IMR-90 (cell line): ENCODE measurements at regions not wholly inside any gene's neighbourhood (a gene's known extent, or its start where the extent isn't known, plus 50 kb on each side); places are given as distances from the start of the nearest gene placed in this dataset.
"Not testable (repeated sequence)": the region's sequence is repeated elsewhere in the genome, so short reads cannot be mapped to it uniquely, and the experiment has no call there.

ENCODE experiments used
- ATAC-seq: fragments of 200-7000 bp; cut with Tn5 transposase; 2 replicates; pipeline ENCODE4 v1.9.1; 2020; ENCODE audit warnings: low read depth, mild to moderate bottlenecking, moderate library complexity
- BruUV-seq: library from RNA; stranded (reverse); fragments of 400-500 nt; replicated peaks from 2 replicates; lab custom pipeline; 2021; lab: Mats Ljungman, UMichigan
- CTCF ChIA-PET: fragments of 300-600 bp; formaldehyde crosslinking; extraction: SDS; loops from one replicate; lab custom pipeline; 2021; ENCODE audit warnings: antibody characterized with exemption; lab: Yijun Ruan, JAX
- POLR2A ChIA-PET: fragments of 300-600 bp; sonication (Branson Sonifier 250); formaldehyde crosslinking; loops from one replicate; lab custom pipeline; 2022; ENCODE audit warnings: antibody characterized with exemption; ENCODE audit not compliant: unreplicated experiment; lab: Charles Lee
- DNase-seq: peaks from one replicate; pipeline ENCODE4 v3.0.0; 2013
- H2AFZ ChIP-seq: replicated peaks from 2 replicates; pipeline ENCODE3; 2013; ENCODE audit warnings: low read length, mild to moderate bottlenecking; ENCODE audit not compliant: poor library complexity
- H2AK5ac ChIP-seq: 2 replicates; pipeline ENCODE4 v1.6.1; 2013; ENCODE audit warnings: low read depth, low read length, inconsistent platforms
- H2AK9ac ChIP-seq: replicated peaks from 2 replicates; pipeline ENCODE3; 2013; ENCODE audit warnings: mild to moderate bottlenecking, low read depth, low read length, moderate library complexity; ENCODE audit not compliant: poor library complexity
- H2BK120ac ChIP-seq: 2 replicates; pipeline ENCODE4 v1.6.1; 2013; ENCODE audit warnings: low read depth, low read length, inconsistent platforms
- H2BK15ac ChIP-seq: 3 replicates; pipeline ENCODE4 v1.6.1; 2013; ENCODE audit warnings: low read depth, low read length, inconsistent platforms
- H2BK20ac ChIP-seq: 2 replicates; pipeline ENCODE4 v1.6.1; 2013; ENCODE audit warnings: low read depth, mild to moderate bottlenecking, inconsistent platforms, low read length, moderate library complexity
- H2BK5ac ChIP-seq: 2 replicates; pipeline ENCODE4 v1.6.1; 2013; ENCODE audit warnings: mild to moderate bottlenecking, low read depth, low read length, inconsistent platforms; ENCODE audit not compliant: poor library complexity, severe bottlenecking
- H3K14ac ChIP-seq: replicated peaks from 2 replicates; pipeline ENCODE4 v1.6.1; 2013; ENCODE audit warnings: low read depth, low read length, inconsistent platforms
- H3K18ac ChIP-seq: 2 replicates; pipeline ENCODE4 v1.6.1; 2013; ENCODE audit warnings: low read depth, low read length, control low read depth
- H3K23ac ChIP-seq: 2 replicates; pipeline ENCODE4 v1.6.1; 2013; ENCODE audit warnings: low read depth, low read length, inconsistent platforms
- H3K27ac ChIP-seq: 2 replicates; pipeline ENCODE4 v1.5.1; 2013; ENCODE audit warnings: mild to moderate bottlenecking, control low read depth, low read length; ENCODE audit not compliant: insufficient read depth
- H3K27me3 ChIP-seq: 2 replicates; pipeline ENCODE4 v1.6.1; 2013; ENCODE audit warnings: low read length; ENCODE audit not compliant: control insufficient read depth, insufficient read depth
- H3K36me3 ChIP-seq: 2 replicates; pipeline ENCODE4 v1.6.1; 2013; ENCODE audit warnings: low read length, mixed read lengths; ENCODE audit not compliant: control insufficient read depth, insufficient read depth
- H3K4ac ChIP-seq: 2 replicates; pipeline ENCODE4 v1.6.1; 2013; ENCODE audit warnings: low read depth, low read length, inconsistent platforms
- H3K4me1 ChIP-seq: 2 replicates; pipeline ENCODE4 v1.6.1; 2013; ENCODE audit warnings: low read length, mixed read lengths; ENCODE audit not compliant: control insufficient read depth, insufficient read depth
- H3K4me2 ChIP-seq: 2 replicates; pipeline ENCODE4 v1.6.1; 2013; ENCODE audit warnings: low read depth, mild to moderate bottlenecking, control low read depth, low read length, moderate library complexity
- H3K4me3 ChIP-seq: 2 replicates; pipeline ENCODE4 v1.5.1; 2013; ENCODE audit warnings: low read depth, mild to moderate bottlenecking, control low read depth, low read length, moderate library complexity; ENCODE audit not compliant: insufficient read depth
- H3K56ac ChIP-seq: 2 replicates; pipeline ENCODE4 v1.6.1; 2013; ENCODE audit warnings: low read length, inconsistent platforms; ENCODE audit not compliant: insufficient read depth; ENCODE audit errors: extremely low read depth
- H3K79me1 ChIP-seq, 2 experiments: 2 replicates each; pipeline ENCODE4 v1.6.1; 2013; ENCODE audit warnings: low read length in 2 of 2, inconsistent platforms in 1 of 2, low read depth in 1 of 2
- H3K9ac ChIP-seq: 2 replicates; pipeline ENCODE4 v1.6.1; 2013; ENCODE audit warnings: low read depth, low read length, control low read depth
- H3K9me1 ChIP-seq: 2 replicates; pipeline ENCODE4 v1.6.1; 2013; ENCODE audit warnings: low read length, inconsistent platforms; ENCODE audit not compliant: insufficient read depth
- H3K9me3 ChIP-seq: 2 replicates; pipeline ENCODE4 v1.6.1; 2013; ENCODE audit warnings: low read length; ENCODE audit not compliant: control insufficient read depth, insufficient read depth
- H4K20me1 ChIP-seq: 2 replicates; pipeline ENCODE4 v1.6.1; 2013; ENCODE audit warnings: low read length, inconsistent platforms; ENCODE audit not compliant: insufficient read depth
- H4K5ac ChIP-seq: 2 replicates; pipeline ENCODE4 v1.6.1; 2013; ENCODE audit warnings: mild to moderate bottlenecking, low read depth, low read length, control low read depth
- H4K8ac ChIP-seq, 2 experiments: 2 replicates each; pipeline ENCODE4 v1.6.1; 2013; ENCODE audit warnings: low read depth in 2 of 2, low read length in 2 of 2, control low read depth in 1 of 2, inconsistent platforms in 1 of 2
- H4K91ac ChIP-seq: 2 replicates; pipeline ENCODE4 v1.6.1; 2013; ENCODE audit warnings: low read depth, low read length, inconsistent platforms; ENCODE audit not compliant: insufficient read depth
- WGBS, 2 experiments: methylation state at CpG; one replicate each; pipeline versions ENCODE4 v1.1.5 to v1.1.7; 2013; ENCODE audit warnings: missing lambda C conversion rate in 2 of 2; ENCODE audit not compliant: insufficient read length in 1 of 2; ENCODE audit errors: extremely low coverage in 2 of 2; 5-methylcytosine and 5-hydroxymethylcytosine counted together
- dilution Hi-C: fragments of 300-500 bp; cut with HindIII; formaldehyde crosslinking; loops from one replicate; pipeline ENCODE4 v1.14.3; 2018; ENCODE audit warnings: low sequenced_read_pairs; ENCODE audit not compliant: unreplicated experiment
- in situ Hi-C: fragments of 300-500 bp; cut with MboI; formaldehyde crosslinking; loops from 3 replicates; pipeline ENCODE4 v1.14.3; 2019; ENCODE audit warnings: low sequenced_read_pairs, inconsistent platforms, mixed read lengths
- intact Hi-C: fragments of 100-400 bp; cut with micrococcal nuclease; formaldehyde crosslinking; loops from 2 replicates; pipeline ENCODE4 v1.10.0; 2022

DNA sequence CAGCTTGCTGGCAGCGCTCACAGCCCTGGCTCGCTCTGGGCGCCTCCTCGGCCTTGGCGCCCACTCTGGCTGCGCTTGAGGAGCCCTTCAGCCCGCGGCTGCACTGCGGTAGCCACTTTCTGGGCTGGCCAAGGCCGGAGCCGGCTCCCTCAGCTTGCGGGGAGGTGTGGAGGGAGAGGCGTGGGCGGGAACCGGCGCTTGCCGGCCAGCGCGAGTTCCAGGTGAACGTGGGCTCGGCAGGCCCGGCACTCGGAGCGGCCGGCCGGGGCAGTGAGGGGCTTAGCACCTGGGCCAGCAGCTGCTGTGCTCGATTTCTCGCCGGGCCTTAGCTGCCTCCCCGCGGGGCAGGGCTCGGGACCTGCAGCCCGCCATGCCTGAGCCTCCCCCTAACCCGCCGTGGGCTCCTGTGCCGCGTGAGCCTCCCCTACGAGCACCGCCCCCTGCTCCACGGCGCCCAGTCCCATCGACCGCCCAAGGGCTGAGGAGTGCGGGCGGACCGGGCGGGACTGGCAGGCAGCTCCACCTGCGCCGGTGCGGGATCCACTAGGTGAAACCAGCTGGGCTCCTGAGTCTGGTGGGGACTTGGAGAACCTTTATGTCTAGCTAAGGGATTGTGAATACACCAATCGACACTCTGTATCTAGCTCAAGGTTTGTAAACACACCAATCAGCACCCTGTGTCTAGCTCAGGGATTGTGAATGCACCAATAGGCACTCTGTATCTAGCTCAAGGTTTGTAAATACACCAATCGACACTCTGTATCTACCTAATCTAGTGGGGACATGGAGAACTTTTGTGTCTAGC is 1090.1 kb upstream of the TMPRSS15 start:
- H3K27me3 ChIP-seq, POLR2A ChIA-PET, dilution Hi-C loops, H3K4me1 ChIP-seq, H3K9ac ChIP-seq, BruUV-seq, H4K91ac ChIP-seq, H3K14ac ChIP-seq, H3K79me1 ChIP-seq, H3K9me3 ChIP-seq, H3K4me2 ChIP-seq, H4K5ac ChIP-seq, intact Hi-C loops, H3K9me1 ChIP-seq, H3K56ac ChIP-seq, H3K4ac ChIP-seq, in situ Hi-C loops, H2AFZ ChIP-seq, H3K27ac ChIP-seq, H2AK9ac ChIP-seq, H3K23ac ChIP-seq, H3K36me3 ChIP-seq, H4K8ac ChIP-seq, CTCF ChIA-PET, H3K4me3 ChIP-seq, H4K20me1 ChIP-seq, H3K18ac ChIP-seq, ATAC-seq, H2BK15ac ChIP-seq, H2BK20ac ChIP-seq, H2BK120ac ChIP-seq, H2BK5ac ChIP-seq, H2AK5ac ChIP-seq, DNase-seq: not testable (repeated sequence)
- 85% methylated on average over 11 of the region's 52 CpGs; no CpG with 5 or more reads in 1 of the 2 experiments for WGBS, 2 experiments
